SK-N-SH (cell line): ENCODE measurements at regions not wholly inside any gene's neighbourhood (a gene's known extent, or its start where the extent isn't known, plus 50 kb on each side); places are given as distances from the start of the nearest gene placed in this dataset.

Experiments used
- CTCF ChIA-PET: fragments of 300-600, 350-600 bp; formaldehyde crosslinking; extraction: SDS; loops from one replicate; lab custom pipeline; 2021; lab: Yijun Ruan, JAX
- POLR2A ChIA-PET: fragments of 350-600 bp; sonication (Branson Sonifier 250); formaldehyde crosslinking; extraction: SDS; loops from one replicate; lab custom pipeline; 2020; ENCODE audit warnings: antibody characterized with exemption, inconsistent platforms; lab: Yijun Ruan, JAX
- DNase-seq: peaks from one replicate; pipeline ENCODE4 v3.0.0; 2012
- H2AFZ ChIP-seq: fragments of 200-600 bp; sonication (generic); 2 replicates; pipeline ENCODE4 v1.8.1; 2016; ENCODE audit warnings: antibody characterized with exemption, mild to moderate bottlenecking, low read depth
- H3F3A ChIP-seq: fragments of 200-600 bp; sonication (generic); replicated peaks from 2 replicates; pipeline ENCODE3; 2016; ENCODE audit warnings: antibody characterized with exemption, mild to moderate bottlenecking; ENCODE audit not compliant: insufficient read depth
- H3K27ac ChIP-seq, 2 experiments: fragments of 200-500 bp in 1 of 2; fragments of 200-600 bp in 1 of 2; sonication (Bioruptor generic) in 1 of 2; sonication (generic), shearing (Covaris generic) in 1 of 2; 2 replicates each; pipeline versions ENCODE4 v1.5.1 to v1.6.1; 2014 to 2016; ENCODE audit warnings: low read depth in 2 of 2, inconsistent platforms in 1 of 2, low read length in 1 of 2, mild to moderate bottlenecking in 1 of 2, mixed read lengths in 1 of 2
- H3K27me3 ChIP-seq: fragments of 200-600 bp; sonication (generic), shearing (Covaris generic); 2 replicates; pipeline ENCODE4 v1.6.1; 2016; ENCODE audit warnings: mixed run types; ENCODE audit not compliant: insufficient read depth
- H3K36me3 ChIP-seq, 2 experiments: fragments of 200-500 bp in 1 of 2; fragments of 200-600 bp in 1 of 2; sonication (Bioruptor generic) in 1 of 2; sonication (generic) in 1 of 2; replicated peaks in 1 of 2; 2 replicates each; pipeline versions ENCODE3 to v1.5.1; 2014 to 2016; ENCODE audit warnings: low read length in 1 of 2, mild to moderate bottlenecking in 1 of 2; ENCODE audit not compliant: insufficient read depth in 2 of 2, control insufficient read depth in 1 of 2
- H3K4me1 ChIP-seq, 2 experiments: fragments of 200-500 bp in 1 of 2; fragments of 200-600 bp in 1 of 2; sonication (Bioruptor generic) in 1 of 2; sonication (generic), shearing (Covaris generic) in 1 of 2; 2 replicates each; pipeline versions ENCODE4 v1.5.1 to v1.6.1; 2014 to 2016; ENCODE audit warnings: low read depth in 1 of 2, low read length in 1 of 2, mixed run types in 1 of 2; ENCODE audit not compliant: insufficient read depth in 2 of 2, control insufficient read depth in 1 of 2
- H3K4me2 ChIP-seq: fragments of 200-600 bp; sonication (generic), shearing (Covaris generic); 2 replicates; pipeline ENCODE4 v1.6.1; 2017; ENCODE audit warnings: mixed run types
- H3K4me3 ChIP-seq, 2 experiments: fragments of 200-500 bp in 1 of 2; fragments of 200-600 bp in 1 of 2; sonication (Bioruptor generic) in 1 of 2; sonication (generic), shearing (Covaris generic) in 1 of 2; 2 replicates each; pipeline versions ENCODE4 v1.5.1 to v1.8.1; 2014 to 2016; ENCODE audit warnings: low read depth in 2 of 2, inconsistent platforms in 1 of 2, low read length in 1 of 2, mild to moderate bottlenecking in 1 of 2, mixed read lengths in 1 of 2, moderate library complexity in 1 of 2
- H3K79me2 ChIP-seq: fragments of 200-600 bp; sonication (generic); 2 replicates; pipeline ENCODE4 v1.8.1; 2017; ENCODE audit warnings: mild to moderate bottlenecking; ENCODE audit not compliant: insufficient read depth
- H3K9ac ChIP-seq: fragments of 200-600 bp; sonication (generic); 2 replicates; pipeline ENCODE4 v1.6.1; 2017; ENCODE audit warnings: mixed run types
- H3K9me2 ChIP-seq: fragments of 200-600 bp; sonication (generic); 2 replicates; pipeline ENCODE4 v1.6.1; 2017; ENCODE audit warnings: mixed run types
- H3K9me3 ChIP-seq: fragments of 200-600 bp; sonication (generic); 2 replicates; pipeline ENCODE4 v1.6.1; 2017; ENCODE audit warnings: mixed run types, mild to moderate bottlenecking, moderate library complexity
- H4K20me1 ChIP-seq: fragments of 200-600 bp; sonication (generic); 2 replicates; pipeline ENCODE4 v1.6.1; 2017; ENCODE audit warnings: mild to moderate bottlenecking, mixed run types; ENCODE audit not compliant: insufficient read depth
- CHD2 ChIP-seq: fragments of 150-350 bp; IDR thresholded peaks from 2 replicates; pipeline ENCODE4 v1.6.1; 2018; ENCODE audit warnings: low read length; ENCODE audit not compliant: partially characterized antibody
- ELF1 ChIP-seq: IDR thresholded peaks from 2 replicates; pipeline ENCODE4 v1.4.0; 2012
- EP300 ChIP-seq, 2 experiments: IDR thresholded peaks; 2 replicates each; pipeline versions ENCODE4 v1.4.0 to v1.6.1; 2012; ENCODE audit warnings: borderline replicate concordance in 1 of 2, low read depth in 1 of 2, low read length in 1 of 2
- FOSL2 ChIP-seq: IDR thresholded peaks from 2 replicates; pipeline ENCODE4 v1.4.0; 2012; ENCODE audit warnings: low read depth, mild to moderate bottlenecking, moderate library complexity, borderline replicate concordance
- MXI1 ChIP-seq: IDR thresholded peaks from 2 replicates; pipeline ENCODE4 v1.6.1; 2012; ENCODE audit warnings: mild to moderate bottlenecking, low read depth, low read length, improper control_type of control experiment
- NRF1 ChIP-seq: IDR thresholded peaks from 2 replicates; pipeline ENCODE4 v1.6.1; 2012; ENCODE audit warnings: low read depth, mild to moderate bottlenecking, low read length
- POLR2AphosphoS5 ChIP-seq: IDR thresholded peaks from 2 replicates; pipeline ENCODE4 v1.6.1; 2012; ENCODE audit warnings: low read depth, low read length
- RAD21 ChIP-seq: IDR thresholded peaks from 2 replicates; pipeline ENCODE4 v1.6.1; 2012; ENCODE audit warnings: mild to moderate bottlenecking, low read length
- RCOR1 ChIP-seq: fragments of 150-350 bp; IDR thresholded peaks from 2 replicates; pipeline ENCODE4 v1.6.1; 2017; ENCODE audit warnings: antibody characterized with exemption, low read length
- RFX5 ChIP-seq: IDR thresholded peaks from 2 replicates; pipeline ENCODE4 v1.6.1; 2012; ENCODE audit warnings: mild to moderate bottlenecking, improper control_type of control experiment, low read length
- RXRA ChIP-seq: IDR thresholded peaks from 2 replicates; pipeline ENCODE4 v1.4.0; 2012; ENCODE audit warnings: low read depth, mild to moderate bottlenecking, borderline replicate concordance
- SMC3 ChIP-seq: IDR thresholded peaks from 2 replicates; pipeline ENCODE4 v1.6.1; 2012; ENCODE audit warnings: low read depth, low read length, improper control_type of control experiment
- YY1 ChIP-seq: IDR thresholded peaks from 2 replicates; pipeline ENCODE4 v1.4.0; 2012; ENCODE audit warnings: low read depth, mild to moderate bottlenecking
- WGBS: methylation state at CpG from one replicate; pipeline ENCODE4 v1.1.6; 2017; ENCODE audit warnings: low lambda C conversion rate; 5-methylcytosine and 5-hydroxymethylcytosine counted together
- TF ChIP-seq, protein P1 (sequence below): IDR thresholded peaks from 2 replicates; pipeline ENCODE4 v1.4.0; 2012; ENCODE audit warnings: low read depth, borderline replicate concordance
- TF ChIP-seq, protein P2 (sequence below): fragments of 200-600 bp; sonication (generic); IDR thresholded peaks from 2 replicates; pipeline ENCODE4 v1.6.1; 2017; ENCODE audit warnings: antibody characterized with exemption, mild to moderate bottlenecking, moderate library complexity
- TF ChIP-seq, protein P3 (sequence below): IDR thresholded peaks from 2 replicates; pipeline ENCODE4 v1.4.0; 2012; ENCODE audit warnings: low read depth, borderline replicate concordance
- TF ChIP-seq, protein P4 (sequence below): fragments of 150-350 bp; IDR thresholded peaks from 2 replicates; pipeline ENCODE4 v1.6.1; 2017; ENCODE audit warnings: antibody characterized with exemption, low read length, low read depth, borderline replicate concordance

DNA sequence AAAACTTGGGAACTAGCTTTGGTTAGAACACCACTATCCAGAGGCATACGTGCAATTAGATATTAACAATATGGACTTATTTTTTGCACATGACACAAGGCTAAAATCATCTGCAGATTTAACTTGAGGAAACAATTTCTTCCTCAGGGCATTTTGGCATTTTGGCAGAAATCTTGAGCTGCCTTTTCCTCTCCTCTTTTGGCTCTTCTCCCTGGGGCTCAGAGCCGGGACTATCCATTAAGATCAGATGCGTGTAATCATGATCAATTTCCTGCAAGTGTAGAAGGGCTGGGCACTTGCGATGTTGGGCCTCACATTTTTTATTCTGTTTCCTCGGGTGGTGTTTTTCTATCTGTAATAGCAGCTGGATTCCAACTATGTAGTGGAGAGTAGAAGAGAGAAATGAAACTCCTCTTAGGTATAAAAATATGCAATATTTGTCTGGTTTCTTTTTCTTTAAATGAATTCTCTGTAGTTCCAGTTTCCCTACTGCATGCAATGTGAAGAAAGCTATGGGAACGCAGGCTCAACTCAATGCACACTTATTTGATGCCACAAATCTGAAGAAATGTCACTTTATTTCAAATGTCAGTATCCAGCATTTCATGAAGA, 1010.8 kb downstream of the FLRT2 start:
- H3K79me2 ChIP-seq: no peaks in the 10 kb centered on the region
- no peak overlapping the region for H3K9ac ChIP-seq
- no peaks in the 10 kb centered on the region for H3K36me3 ChIP-seq
- no peak overlapping the region for H3K27ac ChIP-seq
- no peak overlapping the region for H3K4me2 ChIP-seq
- H3K9me3 ChIP-seq: no peaks in the 10 kb centered on the region
- CTCF ChIA-PET: interaction anchor here (0.6 to 1.2 kb wide), 3 partner anchors 18 to 34 kb away, joined by 3 to 4 read pairs (median 4); no protein-coding TSS in a partner anchor
- DNase-seq: no peak
- H2AFZ ChIP-seq: no peak overlapping the region
- H4K20me1 ChIP-seq: no peaks in the 10 kb centered on the region
- no peaks in the 10 kb centered on the region for H3F3A ChIP-seq
- no peaks in the 10 kb centered on the region for H3K27me3 ChIP-seq
- POLR2A ChIA-PET: no interaction called here
- WGBS: 7% methylated on average over 6 of the region's 6 CpGs
- H3K4me1 ChIP-seq: no peaks in the 10 kb centered on the region
- no peak overlapping the region for H3K4me3 ChIP-seq
- H3K9me2 ChIP-seq: no peaks in the 10 kb centered on the region
- TF ChIP-seq POLR2AphosphoS5 (no peak), SMC3 (no peak), ELF1 (no peak), MXI1 (no peak), FOSL2 (no peak), YY1 (no peak), RCOR1 (no peak), RFX5 (no peak), NRF1 (no peak), CHD2 (no peak), EP300 (IDR thresholded peaks at IDR 0.05; ENCODE audit: borderline replicate concordance in 1 of 2, low read depth in 1 of 2, low read length in 1 of 2) (no peak), RAD21 (no peak), RXRA (no peak)
- TF ChIP-seq, protein P1, sequence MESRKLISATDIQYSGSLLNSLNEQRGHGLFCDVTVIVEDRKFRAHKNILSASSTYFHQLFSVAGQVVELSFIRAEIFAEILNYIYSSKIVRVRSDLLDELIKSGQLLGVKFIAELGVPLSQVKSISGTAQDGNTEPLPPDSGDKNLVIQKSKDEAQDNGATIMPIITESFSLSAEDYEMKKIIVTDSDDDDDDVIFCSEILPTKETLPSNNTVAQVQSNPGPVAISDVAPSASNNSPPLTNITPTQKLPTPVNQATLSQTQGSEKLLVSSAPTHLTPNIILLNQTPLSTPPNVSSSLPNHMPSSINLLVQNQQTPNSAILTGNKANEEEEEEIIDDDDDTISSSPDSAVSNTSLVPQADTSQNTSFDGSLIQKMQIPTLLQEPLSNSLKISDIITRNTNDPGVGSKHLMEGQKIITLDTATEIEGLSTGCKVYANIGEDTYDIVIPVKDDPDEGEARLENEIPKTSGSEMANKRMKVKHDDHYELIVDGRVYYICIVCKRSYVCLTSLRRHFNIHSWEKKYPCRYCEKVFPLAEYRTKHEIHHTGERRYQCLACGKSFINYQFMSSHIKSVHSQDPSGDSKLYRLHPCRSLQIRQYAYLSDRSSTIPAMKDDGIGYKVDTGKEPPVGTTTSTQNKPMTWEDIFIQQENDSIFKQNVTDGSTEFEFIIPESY: no peak
- TF ChIP-seq, protein P2, sequence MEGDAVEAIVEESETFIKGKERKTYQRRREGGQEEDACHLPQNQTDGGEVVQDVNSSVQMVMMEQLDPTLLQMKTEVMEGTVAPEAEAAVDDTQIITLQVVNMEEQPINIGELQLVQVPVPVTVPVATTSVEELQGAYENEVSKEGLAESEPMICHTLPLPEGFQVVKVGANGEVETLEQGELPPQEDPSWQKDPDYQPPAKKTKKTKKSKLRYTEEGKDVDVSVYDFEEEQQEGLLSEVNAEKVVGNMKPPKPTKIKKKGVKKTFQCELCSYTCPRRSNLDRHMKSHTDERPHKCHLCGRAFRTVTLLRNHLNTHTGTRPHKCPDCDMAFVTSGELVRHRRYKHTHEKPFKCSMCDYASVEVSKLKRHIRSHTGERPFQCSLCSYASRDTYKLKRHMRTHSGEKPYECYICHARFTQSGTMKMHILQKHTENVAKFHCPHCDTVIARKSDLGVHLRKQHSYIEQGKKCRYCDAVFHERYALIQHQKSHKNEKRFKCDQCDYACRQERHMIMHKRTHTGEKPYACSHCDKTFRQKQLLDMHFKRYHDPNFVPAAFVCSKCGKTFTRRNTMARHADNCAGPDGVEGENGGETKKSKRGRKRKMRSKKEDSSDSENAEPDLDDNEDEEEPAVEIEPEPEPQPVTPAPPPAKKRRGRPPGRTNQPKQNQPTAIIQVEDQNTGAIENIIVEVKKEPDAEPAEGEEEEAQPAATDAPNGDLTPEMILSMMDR: no peak
- TF ChIP-seq, protein P3, sequence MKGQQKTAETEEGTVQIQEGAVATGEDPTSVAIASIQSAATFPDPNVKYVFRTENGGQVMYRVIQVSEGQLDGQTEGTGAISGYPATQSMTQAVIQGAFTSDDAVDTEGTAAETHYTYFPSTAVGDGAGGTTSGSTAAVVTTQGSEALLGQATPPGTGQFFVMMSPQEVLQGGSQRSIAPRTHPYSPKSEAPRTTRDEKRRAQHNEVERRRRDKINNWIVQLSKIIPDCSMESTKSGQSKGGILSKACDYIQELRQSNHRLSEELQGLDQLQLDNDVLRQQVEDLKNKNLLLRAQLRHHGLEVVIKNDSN: no peak
- TF ChIP-seq, protein P4, sequence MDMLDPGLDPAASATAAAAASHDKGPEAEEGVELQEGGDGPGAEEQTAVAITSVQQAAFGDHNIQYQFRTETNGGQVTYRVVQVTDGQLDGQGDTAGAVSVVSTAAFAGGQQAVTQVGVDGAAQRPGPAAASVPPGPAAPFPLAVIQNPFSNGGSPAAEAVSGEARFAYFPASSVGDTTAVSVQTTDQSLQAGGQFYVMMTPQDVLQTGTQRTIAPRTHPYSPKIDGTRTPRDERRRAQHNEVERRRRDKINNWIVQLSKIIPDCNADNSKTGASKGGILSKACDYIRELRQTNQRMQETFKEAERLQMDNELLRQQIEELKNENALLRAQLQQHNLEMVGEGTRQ: no peak
- TF ChIP-seq, all 33 proteins: peak for 0
